ENCODE measurements at regions not wholly inside any gene's neighbourhood (a gene's known extent, or its start where the extent isn't known, plus 50 kb on each side); places are given as distances from the start of the nearest gene placed in this dataset.

DNA sequence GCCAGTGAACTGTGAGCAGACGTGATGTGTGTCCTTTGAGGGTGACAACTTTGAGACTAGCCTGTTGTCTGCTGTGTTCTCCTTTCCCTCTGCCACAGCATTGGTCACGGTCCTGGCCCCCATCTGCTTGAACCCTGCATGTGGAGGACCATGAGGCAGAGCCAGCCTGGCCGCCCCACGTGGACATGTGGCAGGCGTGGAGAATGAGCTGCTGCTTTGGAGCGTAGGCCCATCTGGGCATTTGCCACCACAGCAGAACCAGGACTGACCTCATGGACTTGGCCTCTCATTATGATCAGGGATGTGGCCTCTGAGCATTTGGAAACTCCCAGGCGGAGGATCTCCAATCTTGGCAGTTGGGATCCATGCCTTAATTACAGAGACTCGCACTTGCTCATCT lies 448.5 kb downstream of the TCERG1L start:
- Mint-ChIP-seq H3K27me3 (ENCODE audit: insufficient read depth, unreplicated experiment) (no peaks in the 10 kb centered on the region), H3K36me3 (ENCODE audit: insufficient read depth, unreplicated experiment) (no peaks in the 10 kb centered on the region), H3K27ac (ENCODE audit: low read depth, unreplicated experiment) (no peak overlapping the region), H3K9me3 (ENCODE audit: unreplicated experiment) (peaks cover 36% of the 10 kb centered on the region), H3K4me3 (ENCODE audit: unreplicated experiment) (no peak overlapping the region), H3K4me1 (ENCODE audit: insufficient read depth, unreplicated experiment) (no peaks in the 10 kb centered on the region)
- no peak for DNase-seq (ENCODE audit: unreplicated experiment)
- intact Hi-C loops (cut with micrococcal nuclease): no loop called here
- no TSS peak for BruUV-seq (replicated peaks)
- CTCF ChIA-PET: no interaction called here
- TF ChIP-seq, protein P1, sequence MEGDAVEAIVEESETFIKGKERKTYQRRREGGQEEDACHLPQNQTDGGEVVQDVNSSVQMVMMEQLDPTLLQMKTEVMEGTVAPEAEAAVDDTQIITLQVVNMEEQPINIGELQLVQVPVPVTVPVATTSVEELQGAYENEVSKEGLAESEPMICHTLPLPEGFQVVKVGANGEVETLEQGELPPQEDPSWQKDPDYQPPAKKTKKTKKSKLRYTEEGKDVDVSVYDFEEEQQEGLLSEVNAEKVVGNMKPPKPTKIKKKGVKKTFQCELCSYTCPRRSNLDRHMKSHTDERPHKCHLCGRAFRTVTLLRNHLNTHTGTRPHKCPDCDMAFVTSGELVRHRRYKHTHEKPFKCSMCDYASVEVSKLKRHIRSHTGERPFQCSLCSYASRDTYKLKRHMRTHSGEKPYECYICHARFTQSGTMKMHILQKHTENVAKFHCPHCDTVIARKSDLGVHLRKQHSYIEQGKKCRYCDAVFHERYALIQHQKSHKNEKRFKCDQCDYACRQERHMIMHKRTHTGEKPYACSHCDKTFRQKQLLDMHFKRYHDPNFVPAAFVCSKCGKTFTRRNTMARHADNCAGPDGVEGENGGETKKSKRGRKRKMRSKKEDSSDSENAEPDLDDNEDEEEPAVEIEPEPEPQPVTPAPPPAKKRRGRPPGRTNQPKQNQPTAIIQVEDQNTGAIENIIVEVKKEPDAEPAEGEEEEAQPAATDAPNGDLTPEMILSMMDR (IDR thresholded peaks at IDR 0.05; ENCODE audit: unreplicated experiment): no peak
- POLR2A ChIA-PET: no interaction called here

GRCh38 chr10:130864961-130865818 lies 446.3 kb downstream of the TCERG1L start:
- intact Hi-C loops (cut with micrococcal nuclease): no loop called here
- ChIA-PET POLR2A (no interaction called here), CTCF (interaction anchor here (0.5 kb wide), 1 partner anchor 629 kb away, joined by 4 read pairs; no protein-coding TSS in a partner anchor)
- TF ChIP-seq, protein P1 (IDR thresholded peaks at IDR 0.05; ENCODE audit: unreplicated experiment): no peak
- no peaks in the 10 kb centered on the region for H3K4me1 Mint-ChIP-seq (ENCODE audit: insufficient read depth, unreplicated experiment)
- no TSS peak for BruUV-seq (replicated peaks)
- no peaks in the 10 kb centered on the region for H3K27me3 Mint-ChIP-seq (ENCODE audit: insufficient read depth, unreplicated experiment)
- no peak overlapping the region for H3K4me3 Mint-ChIP-seq (ENCODE audit: unreplicated experiment)
- H3K9me3 Mint-ChIP-seq (ENCODE audit: unreplicated experiment): peaks cover 28% of the 10 kb centered on the region
- no peak for DNase-seq (ENCODE audit: unreplicated experiment)
- no peaks in the 10 kb centered on the region for H3K36me3 Mint-ChIP-seq (ENCODE audit: insufficient read depth, unreplicated experiment)
- no peak overlapping the region for H3K27ac Mint-ChIP-seq (ENCODE audit: low read depth, unreplicated experiment)

GRCh38 chr10:130866857-130867256 lies 444.7 kb downstream of the TCERG1L start:
- no peak overlapping the region for H3K27ac Mint-ChIP-seq (ENCODE audit: low read depth, unreplicated experiment)
- no peaks in the 10 kb centered on the region for H3K4me1 Mint-ChIP-seq (ENCODE audit: insufficient read depth, unreplicated experiment)
- H3K27me3 Mint-ChIP-seq (ENCODE audit: insufficient read depth, unreplicated experiment): no peaks in the 10 kb centered on the region
- H3K9me3 Mint-ChIP-seq (ENCODE audit: unreplicated experiment): peaks cover 19% of the 10 kb centered on the region
- no peak for DNase-seq (ENCODE audit: unreplicated experiment)
- no TSS peak for BruUV-seq (replicated peaks)
- no peaks in the 10 kb centered on the region for H3K36me3 Mint-ChIP-seq (ENCODE audit: insufficient read depth, unreplicated experiment)
- TF ChIP-seq, protein P1 (IDR thresholded peaks at IDR 0.05; ENCODE audit: unreplicated experiment): no peak
- CTCF ChIA-PET: no interaction called here
- no peak overlapping the region for H3K4me3 Mint-ChIP-seq (ENCODE audit: unreplicated experiment)
- intact Hi-C loops (cut with micrococcal nuclease): no loop called here
- POLR2A ChIA-PET: no interaction called here

DNA sequence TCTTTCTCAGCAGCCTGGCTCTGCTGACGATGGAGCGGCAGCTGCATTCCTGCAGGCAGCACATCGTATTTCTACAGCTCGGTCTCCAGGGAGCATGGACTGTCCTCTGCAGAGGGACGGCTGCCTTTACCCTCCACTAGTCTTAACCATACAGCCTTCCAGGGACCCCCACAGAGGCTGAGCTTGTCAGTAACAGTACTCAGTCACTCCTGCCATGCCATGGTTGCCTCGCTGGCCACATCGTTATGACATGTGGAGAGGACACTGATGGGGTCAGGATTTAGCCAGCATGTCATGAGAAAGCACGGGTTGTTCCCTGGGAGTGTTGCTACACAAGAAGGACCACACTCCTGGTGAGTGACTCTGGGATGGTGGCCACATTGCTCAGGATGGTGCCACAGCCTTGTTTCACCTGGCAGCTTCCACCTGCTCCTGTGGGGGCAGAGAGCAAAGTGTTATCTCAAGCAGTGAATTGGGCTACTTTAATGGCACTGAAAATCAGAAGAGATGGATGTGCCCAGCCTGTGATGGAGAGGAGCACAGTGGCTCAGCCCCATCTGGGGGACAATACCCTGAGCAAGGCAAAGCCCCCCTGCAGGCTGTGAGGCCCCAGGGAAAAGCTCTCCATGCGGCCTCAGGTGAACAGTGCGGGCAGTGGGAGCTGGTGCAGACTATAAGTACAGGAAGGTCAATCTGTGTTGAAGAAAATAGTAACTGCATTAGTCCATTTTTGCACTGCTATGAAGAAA lies 443.9 kb downstream of the TCERG1L start:
- intact Hi-C loops (cut with micrococcal nuclease): no loop called here
- no peak for DNase-seq (ENCODE audit: unreplicated experiment)
- BruUV-seq (replicated peaks): no TSS peak
- Mint-ChIP-seq H3K4me1 (ENCODE audit: insufficient read depth, unreplicated experiment) (no peaks in the 10 kb centered on the region), H3K9me3 (ENCODE audit: unreplicated experiment) (peaks cover 24% of the 10 kb centered on the region), H3K4me3 (ENCODE audit: unreplicated experiment) (no peak overlapping the region), H3K36me3 (ENCODE audit: insufficient read depth, unreplicated experiment) (no peaks in the 10 kb centered on the region), H3K27ac (ENCODE audit: low read depth, unreplicated experiment) (no peak overlapping the region), H3K27me3 (ENCODE audit: insufficient read depth, unreplicated experiment) (no peaks in the 10 kb centered on the region)
- TF ChIP-seq, protein P1 (IDR thresholded peaks at IDR 0.05; ENCODE audit: unreplicated experiment): no peak
- ChIA-PET CTCF (interaction anchor here (0.6 kb wide), 1 partner anchor 364 kb away, joined by 3 read pairs; no protein-coding TSS in a partner anchor), POLR2A (no interaction called here)

Measured in MCF 10A (cell line).